ENCODE measurements at regions not wholly inside any gene's neighbourhood (a gene's known extent, or its start where the extent isn't known, plus 50 kb on each side); places are given as distances from the start of the nearest gene placed in this dataset.

GRCh38 chr7:46993396-46993795 lies 588.5 kb downstream of the TNS3 start:
- no peak for TF ChIP-seq CTCF (IDR thresholded peaks at IDR 0.05; ENCODE audit: low read depth, low read length)
- no peak overlapping the region for H3K4me3 ChIP-seq (ENCODE audit: low read depth, low read length)

GRCh38 chr7:46990761-46991160 lies 591.1 kb downstream of the TNS3 start:
- no peak for TF ChIP-seq CTCF (IDR thresholded peaks at IDR 0.05; ENCODE audit: low read depth, low read length)
- no peak overlapping the region for H3K4me3 ChIP-seq (ENCODE audit: low read depth, low read length)

DNA sequence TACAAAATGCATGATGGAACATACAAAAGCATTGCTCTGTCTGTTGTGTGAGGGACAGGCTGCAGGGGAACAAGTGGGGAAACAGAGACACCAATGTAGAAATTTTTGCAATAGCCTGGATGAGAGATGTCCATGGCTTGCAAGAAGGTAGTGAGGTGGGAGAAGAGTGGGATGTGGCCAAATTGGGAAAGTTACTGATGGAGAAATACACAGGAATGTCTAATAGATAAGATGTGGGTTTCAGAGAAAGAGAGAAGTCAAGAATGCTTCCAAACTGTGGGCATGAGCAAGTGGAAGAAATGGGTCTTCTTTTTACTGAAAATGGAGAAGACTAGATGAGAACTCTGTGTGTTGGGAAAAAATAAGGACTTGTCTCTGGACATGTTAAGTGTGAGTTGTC lies 592.7 kb downstream of the TNS3 start:
- no peak for TF ChIP-seq CTCF (IDR thresholded peaks at IDR 0.05; ENCODE audit: low read depth, low read length)

DNA sequence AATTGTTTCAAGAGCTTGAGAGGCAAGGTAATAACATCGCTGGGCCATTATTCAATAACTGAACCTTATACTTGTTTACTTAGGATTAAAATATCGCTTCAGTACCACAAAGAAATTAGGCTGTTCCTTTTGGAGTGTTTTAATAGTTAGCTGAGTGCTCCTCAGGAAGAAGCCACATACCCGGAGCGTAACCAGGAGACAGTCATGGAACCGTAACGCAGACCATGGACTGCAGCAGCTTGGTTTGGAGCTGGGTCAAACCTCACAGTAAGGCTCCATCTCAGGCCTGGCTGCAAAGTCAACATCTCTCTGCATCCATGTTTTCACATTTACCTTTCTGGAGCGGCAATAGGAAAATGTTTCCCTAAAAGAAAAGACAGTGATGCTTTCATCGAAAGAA lies 599.0 kb downstream of the TNS3 start:
- TF ChIP-seq CTCF (IDR thresholded peaks at IDR 0.05; ENCODE audit: low read depth, low read length): no peak
- H3K4me3 ChIP-seq (ENCODE audit: low read depth, low read length): no peak overlapping the region

More for the DNA sequence above, 592.7 kb downstream of the TNS3 start:
- no peak overlapping the region for H3K4me3 ChIP-seq (ENCODE audit: low read depth, low read length)

- TF ChIP-seq CTCF (IDR thresholded peaks at IDR 0.05; ENCODE audit: low read depth, low read length): no peak
Observed at GRCh38 chr7:46979439-46979838, 602.5 kb downstream of the TNS3 start.

GRCh38 chr7:46975493-46975892 lies 606.4 kb downstream of the TNS3 start:
- TF ChIP-seq CTCF (IDR thresholded peaks at IDR 0.05; ENCODE audit: low read depth, low read length): no peak
- H3K4me3 ChIP-seq (ENCODE audit: low read depth, low read length): no peak overlapping the region

More at GRCh38 chr7:46979439-46979838, 602.5 kb downstream of the TNS3 start:
- H3K4me3 ChIP-seq (ENCODE audit: low read depth, low read length): no peak overlapping the region

DNA sequence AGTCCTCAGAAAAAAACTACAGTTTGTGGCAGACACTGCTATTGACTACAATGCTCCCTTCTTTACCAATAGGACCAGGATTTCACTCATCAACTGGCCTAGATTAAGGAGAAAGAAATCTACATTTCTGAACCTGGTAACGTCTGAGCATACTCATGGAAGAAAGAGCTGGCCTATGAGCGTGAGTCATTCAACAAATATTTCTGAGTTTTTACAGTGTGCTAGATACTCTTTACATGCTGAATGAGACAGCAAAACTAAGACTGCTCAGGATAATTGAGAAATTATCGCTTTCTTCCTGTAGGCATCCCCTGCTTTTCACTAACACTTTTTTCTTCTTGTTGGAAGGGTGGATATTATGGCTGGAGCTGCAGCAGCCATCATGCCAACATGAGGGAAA lies 609.7 kb downstream of the TNS3 start:
- H3K4me3 ChIP-seq (ENCODE audit: low read depth, low read length): no peak overlapping the region

More for the DNA sequence above, 609.7 kb downstream of the TNS3 start:
- no peak for TF ChIP-seq CTCF (IDR thresholded peaks at IDR 0.05; ENCODE audit: low read depth, low read length)

Data from WI38 (cell line).